ENCODE measurements at regions not wholly inside any gene's neighbourhood (a gene's known extent, or its start where the extent isn't known, plus 50 kb on each side); places are given as distances from the start of the nearest gene placed in this dataset.

DNA sequence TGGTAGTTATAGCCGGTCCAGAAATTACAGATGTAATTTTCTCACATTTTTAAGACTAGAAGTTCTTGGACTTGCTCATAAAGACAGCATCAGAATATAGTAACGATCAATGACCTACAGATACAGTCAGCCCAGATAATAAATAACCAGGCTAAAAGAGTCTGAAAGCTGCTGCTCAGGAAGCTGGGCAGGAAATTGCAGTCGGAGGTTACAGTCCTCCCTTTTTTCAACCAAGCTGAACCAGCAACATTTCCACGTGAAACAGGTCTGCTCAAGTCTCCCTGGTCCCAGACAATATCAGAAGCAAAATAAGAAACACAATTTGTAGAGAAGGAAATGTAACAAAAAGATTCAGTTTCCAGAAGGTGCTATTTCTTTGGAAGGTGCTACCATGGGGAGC lies 457.4 kb downstream of the SIPA1L2 start:
- TF ChIP-seq, protein P1, sequence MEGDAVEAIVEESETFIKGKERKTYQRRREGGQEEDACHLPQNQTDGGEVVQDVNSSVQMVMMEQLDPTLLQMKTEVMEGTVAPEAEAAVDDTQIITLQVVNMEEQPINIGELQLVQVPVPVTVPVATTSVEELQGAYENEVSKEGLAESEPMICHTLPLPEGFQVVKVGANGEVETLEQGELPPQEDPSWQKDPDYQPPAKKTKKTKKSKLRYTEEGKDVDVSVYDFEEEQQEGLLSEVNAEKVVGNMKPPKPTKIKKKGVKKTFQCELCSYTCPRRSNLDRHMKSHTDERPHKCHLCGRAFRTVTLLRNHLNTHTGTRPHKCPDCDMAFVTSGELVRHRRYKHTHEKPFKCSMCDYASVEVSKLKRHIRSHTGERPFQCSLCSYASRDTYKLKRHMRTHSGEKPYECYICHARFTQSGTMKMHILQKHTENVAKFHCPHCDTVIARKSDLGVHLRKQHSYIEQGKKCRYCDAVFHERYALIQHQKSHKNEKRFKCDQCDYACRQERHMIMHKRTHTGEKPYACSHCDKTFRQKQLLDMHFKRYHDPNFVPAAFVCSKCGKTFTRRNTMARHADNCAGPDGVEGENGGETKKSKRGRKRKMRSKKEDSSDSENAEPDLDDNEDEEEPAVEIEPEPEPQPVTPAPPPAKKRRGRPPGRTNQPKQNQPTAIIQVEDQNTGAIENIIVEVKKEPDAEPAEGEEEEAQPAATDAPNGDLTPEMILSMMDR (IDR thresholded peaks at IDR 0.05; ENCODE audit: low read depth, low read length, missing control alignments), result no peak
- in situ Hi-C loops (cut with HindIII; ENCODE audit: low pct_ligation_motif_present, low sequenced_read_pairs), result no loop called here
- Histone ChIP-seq H3K27ac (no peak overlapping the region), H3K4me3 (ENCODE audit: low read depth, low read length) (no peak overlapping the region), H3K36me3 (replicated peaks) (no peaks in the 10 kb centered on the region), H3K27me3 (replicated peaks) (no peaks in the 10 kb centered on the region)
- no peak for DNase-seq

DNA sequence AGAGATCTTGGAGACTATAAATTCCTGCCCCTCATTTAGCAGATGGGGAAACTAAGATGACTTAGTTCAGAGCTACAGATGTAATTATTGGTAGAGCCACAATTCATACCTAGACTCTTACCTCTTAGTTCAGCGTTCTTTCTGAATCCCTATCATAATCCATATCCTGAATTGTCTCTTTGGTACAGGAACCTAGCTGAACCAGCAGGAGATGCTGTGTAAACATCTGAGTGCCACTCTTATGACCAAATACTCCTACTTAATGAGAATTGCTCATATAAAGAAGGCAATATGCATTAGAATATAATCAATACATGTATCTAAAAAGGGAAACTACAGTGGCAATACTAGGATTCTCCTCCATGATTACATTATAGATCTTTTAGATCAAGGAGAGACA lies 459.0 kb downstream of the SIPA1L2 start:
- Histone ChIP-seq H3K4me3 (ENCODE audit: low read depth, low read length) (no peak overlapping the region), H3K27ac (no peak overlapping the region), H3K36me3 (replicated peaks) (no peaks in the 10 kb centered on the region), H3K27me3 (replicated peaks) (no peaks in the 10 kb centered on the region)
- no peak for DNase-seq
- TF ChIP-seq, protein P1 (IDR thresholded peaks at IDR 0.05; ENCODE audit: low read depth, low read length, missing control alignments), result peak; percentile 14
- in situ Hi-C loops (cut with HindIII; ENCODE audit: low pct_ligation_motif_present, low sequenced_read_pairs), result no loop called here

DNA sequence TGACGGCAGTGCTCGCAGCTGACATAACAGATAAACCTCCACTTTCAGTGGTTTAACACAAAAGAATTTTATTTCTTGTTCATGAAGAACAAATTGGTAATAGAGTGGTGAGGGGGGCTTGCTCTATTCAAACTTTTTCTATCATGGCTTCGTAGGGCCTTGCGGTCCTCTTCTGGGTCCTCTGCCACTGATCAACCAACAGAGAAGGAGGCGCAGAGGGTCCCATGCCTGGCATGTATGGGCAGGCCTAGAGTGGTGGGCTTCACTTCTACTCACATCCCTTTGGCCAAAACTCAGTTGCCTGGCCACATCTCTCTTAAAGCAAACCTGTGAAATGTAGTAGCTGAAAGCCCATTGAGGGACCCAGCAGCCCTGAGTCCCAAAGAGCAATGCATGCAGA lies 460.5 kb downstream of the SIPA1L2 start:
- TF ChIP-seq, protein P1 (IDR thresholded peaks at IDR 0.05; ENCODE audit: low read depth, low read length, missing control alignments), result no peak
- H3K4me3 ChIP-seq (ENCODE audit: low read depth, low read length), result no peak overlapping the region
- H3K36me3 ChIP-seq (replicated peaks), result no peaks in the 10 kb centered on the region
- no peaks in the 10 kb centered on the region for H3K27me3 ChIP-seq (replicated peaks)
- DNase-seq, result no peak
- no peak overlapping the region for H3K27ac ChIP-seq
- in situ Hi-C loops (cut with HindIII; ENCODE audit: low pct_ligation_motif_present, low sequenced_read_pairs), result no loop called here

DNA sequence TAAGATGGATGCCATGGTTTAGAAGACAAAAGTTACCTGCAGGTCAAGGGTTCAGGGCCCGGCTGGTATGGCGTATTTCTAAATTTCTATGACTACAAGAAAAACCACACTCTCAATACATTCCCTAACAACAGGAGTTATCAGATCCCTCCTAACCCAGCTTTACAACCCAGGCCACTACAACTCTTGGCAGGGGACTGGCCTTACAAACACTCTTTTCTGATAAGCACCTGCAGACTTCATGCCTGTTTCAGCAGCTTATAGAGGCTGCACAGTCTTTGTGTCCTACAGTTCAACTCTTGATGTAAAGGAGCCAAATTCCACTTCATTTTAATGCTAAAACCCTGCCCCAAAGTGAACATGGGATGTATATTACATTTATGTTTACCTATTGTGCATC lies 461.4 kb downstream of the SIPA1L2 start:
- no peak for DNase-seq
- in situ Hi-C loops (cut with HindIII; ENCODE audit: low pct_ligation_motif_present, low sequenced_read_pairs), result no loop called here
- TF ChIP-seq, protein P1 (IDR thresholded peaks at IDR 0.05; ENCODE audit: low read depth, low read length, missing control alignments), result no peak

DNA sequence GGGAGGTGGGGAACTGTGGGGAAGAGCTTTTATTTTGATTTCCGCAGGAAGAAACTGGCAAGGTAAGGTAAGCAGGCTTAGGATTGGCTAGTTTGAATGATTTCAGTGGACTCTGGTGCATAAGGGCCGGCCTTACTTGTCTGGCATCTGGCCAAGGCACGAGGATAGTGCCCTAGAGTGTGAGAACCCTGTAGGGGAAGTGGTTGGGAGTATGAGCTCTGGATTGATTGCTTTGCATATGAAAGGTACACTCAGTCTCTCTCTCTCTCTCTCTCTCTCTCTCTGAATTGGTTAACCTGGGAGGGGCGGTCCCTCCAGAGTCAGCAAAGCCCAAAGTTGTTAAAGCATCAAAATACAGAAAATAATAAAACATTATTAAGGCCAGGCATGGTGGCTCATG lies 463.0 kb downstream of the SIPA1L2 start:
- Histone ChIP-seq H3K4me3 (ENCODE audit: low read depth, low read length) (no peak overlapping the region), H3K27me3 (replicated peaks) (no peaks in the 10 kb centered on the region), H3K27ac (no peak overlapping the region), H3K36me3 (replicated peaks) (no peaks in the 10 kb centered on the region)
- no peak for DNase-seq
- TF ChIP-seq, protein P1 (IDR thresholded peaks at IDR 0.05; ENCODE audit: low read depth, low read length, missing control alignments), result no peak
- in situ Hi-C loops (cut with HindIII; ENCODE audit: low pct_ligation_motif_present, low sequenced_read_pairs), result no loop called here

More for the DNA sequence above, 461.4 kb downstream of the SIPA1L2 start:
- H3K36me3 ChIP-seq (replicated peaks), result no peaks in the 10 kb centered on the region
- no peak overlapping the region for H3K4me3 ChIP-seq (ENCODE audit: low read depth, low read length)
- no peak overlapping the region for H3K27ac ChIP-seq
- H3K27me3 ChIP-seq (replicated peaks), result no peaks in the 10 kb centered on the region
